NCI-H774 (cell line): ENCODE measurements at regions not wholly inside any gene's neighbourhood (a gene's known extent, or its start where the extent isn't known, plus 50 kb on each side); places are given as distances from the start of the nearest gene placed in this dataset.
A peak's percentile ranks its signal among the peaks of the same experiment; 100 is the strongest.

Source experiments
- DNase-seq: peaks from one replicate; lab custom pipeline; 2025; lab: John Stamatoyannopoulos, UW

GRCh38 chr1:239997160-239997514 is 94.5 kb upstream of the FMN2 start:
- no peak for DNase-seq

- DNase-seq = no peak
Observed at GRCh38 chr1:239997515-239998311, 94.0 kb upstream of the FMN2 start.

DNA sequence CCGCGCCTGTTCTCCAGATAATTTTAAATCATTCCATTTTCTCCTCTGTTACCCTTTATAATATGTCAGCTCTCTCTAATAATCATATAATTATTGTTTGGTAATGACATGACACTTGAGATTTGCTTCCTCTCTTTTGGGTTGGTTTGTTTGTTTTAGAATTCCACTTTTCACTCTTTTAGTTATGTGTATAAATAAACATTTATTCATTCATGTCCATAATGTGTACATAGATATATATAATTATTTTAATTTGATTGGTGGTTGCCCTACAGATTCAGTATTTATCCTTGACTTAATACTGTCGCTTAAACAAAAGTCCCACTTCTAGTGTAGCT is 93.4 kb upstream of the FMN2 start:
- DNase-seq = no peak

GRCh38 chr1:239999170-239999569 is 92.5 kb upstream of the FMN2 start:
- DNase-seq = peak; percentile 86

DNA sequence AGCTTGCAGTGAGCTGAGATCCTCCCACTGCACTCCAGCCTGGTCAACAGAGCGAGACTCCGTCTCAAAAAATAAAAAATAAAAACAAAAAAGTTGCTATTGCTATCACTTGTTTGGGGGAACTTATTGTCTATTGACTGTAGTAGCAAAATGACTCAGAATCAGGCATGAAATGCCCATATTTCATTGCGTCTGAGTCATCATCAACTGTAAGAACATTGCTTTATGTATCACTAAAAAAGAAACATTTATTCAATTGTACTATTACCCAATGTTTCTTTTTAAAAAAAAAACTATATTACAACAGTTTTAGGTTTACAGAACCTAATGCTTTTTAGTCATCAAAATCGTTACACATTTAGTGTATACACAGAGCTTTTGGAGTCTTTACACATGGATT is 91.0 kb upstream of the FMN2 start:
- no peak for DNase-seq

DNA sequence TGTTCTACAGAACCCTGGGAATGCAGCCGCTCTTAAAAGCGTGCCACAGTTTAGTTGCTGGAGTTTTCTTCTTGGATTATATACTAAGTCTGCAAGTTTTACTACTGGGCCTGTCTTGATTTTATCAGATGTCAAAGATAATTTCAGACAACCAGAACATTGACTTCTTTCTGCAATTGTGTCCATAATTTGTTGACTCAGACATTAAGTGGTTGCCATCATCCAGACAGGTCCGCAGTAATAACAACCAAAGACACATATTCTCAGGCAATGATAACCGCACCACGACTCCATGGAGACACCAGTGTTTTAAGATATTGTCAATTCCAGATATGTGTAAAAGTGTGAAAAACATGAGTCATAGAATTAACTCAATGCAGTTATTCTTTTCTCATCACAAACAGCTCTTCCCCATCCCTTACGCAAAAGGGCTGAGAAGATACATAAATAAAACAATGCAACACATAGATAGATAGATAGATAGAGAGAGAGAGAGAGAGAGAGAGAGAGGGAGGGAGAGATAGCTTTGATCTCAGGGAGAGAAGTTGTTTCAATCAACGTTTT is 90.4 kb upstream of the FMN2 start:
- DNase-seq = no peak

GRCh38 chr1:240004086-240004749 is 87.5 kb upstream of the FMN2 start:
- no peak for DNase-seq

- DNase-seq = no peak
Observed at GRCh38 chr1:240005997-240006650, 85.6 kb upstream of the FMN2 start.

DNA sequence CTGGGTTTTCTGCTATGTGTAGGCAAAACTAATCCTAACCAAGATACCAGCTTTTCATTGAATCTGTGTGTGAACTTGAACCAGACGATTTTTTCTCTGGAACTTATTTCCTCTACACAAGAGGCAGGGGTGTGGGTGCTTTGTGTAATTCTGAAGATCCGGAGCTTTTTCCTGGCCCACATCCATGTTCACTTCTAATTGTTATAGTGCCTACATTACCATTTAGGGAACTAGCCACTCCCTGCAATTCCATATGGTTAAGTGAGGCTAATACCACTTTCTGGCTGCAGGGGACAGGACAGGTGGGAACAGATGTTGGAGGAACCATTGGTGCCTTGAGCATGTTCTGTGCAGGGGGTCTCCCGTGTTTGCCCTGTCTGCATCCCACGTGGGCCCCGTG is 83.4 kb upstream of the FMN2 start:
- DNase-seq = no peak

DNA sequence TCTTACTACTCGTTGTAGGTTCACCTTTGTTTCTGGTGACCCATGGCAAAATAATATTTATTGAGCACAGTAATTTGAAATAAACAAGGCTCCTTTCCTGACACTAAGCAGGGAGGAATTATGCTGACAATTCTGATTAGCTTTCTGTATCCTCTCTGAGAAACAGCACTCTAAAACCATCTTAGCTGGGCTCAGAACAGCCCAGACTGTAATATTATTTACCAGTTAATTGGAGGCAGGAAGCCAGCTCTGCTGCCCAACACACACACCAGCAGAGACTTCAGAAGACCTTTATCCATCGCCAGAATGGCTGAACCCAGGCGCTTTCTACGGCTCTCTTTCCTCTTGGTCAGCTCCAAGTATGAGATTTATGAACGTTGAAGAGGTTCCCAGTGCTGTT is 77.6 kb upstream of the FMN2 start:
- DNase-seq = no peak

- DNase-seq = no peak
Observed at GRCh38 chr1:240018617-240019016, 73.1 kb upstream of the FMN2 start.

DNA sequence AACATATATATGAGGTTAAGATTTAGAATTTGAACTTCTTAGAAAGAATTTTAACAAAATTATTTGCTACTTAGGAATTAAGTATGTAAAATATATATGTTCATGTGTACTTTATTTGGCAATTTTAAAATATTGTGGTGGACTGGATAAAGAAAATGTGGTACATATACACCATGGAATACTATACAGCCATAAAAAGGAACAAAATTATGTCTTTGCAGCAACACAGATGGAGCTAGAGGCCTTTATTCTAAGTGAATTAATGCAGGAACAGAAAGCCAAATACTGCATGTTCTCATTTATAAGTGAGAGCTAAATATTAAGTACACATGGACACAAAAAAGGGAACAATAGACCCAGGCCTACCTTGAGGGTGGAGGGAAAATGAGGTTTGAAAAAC is 72.2 kb upstream of the FMN2 start:
- no peak for DNase-seq

DNA sequence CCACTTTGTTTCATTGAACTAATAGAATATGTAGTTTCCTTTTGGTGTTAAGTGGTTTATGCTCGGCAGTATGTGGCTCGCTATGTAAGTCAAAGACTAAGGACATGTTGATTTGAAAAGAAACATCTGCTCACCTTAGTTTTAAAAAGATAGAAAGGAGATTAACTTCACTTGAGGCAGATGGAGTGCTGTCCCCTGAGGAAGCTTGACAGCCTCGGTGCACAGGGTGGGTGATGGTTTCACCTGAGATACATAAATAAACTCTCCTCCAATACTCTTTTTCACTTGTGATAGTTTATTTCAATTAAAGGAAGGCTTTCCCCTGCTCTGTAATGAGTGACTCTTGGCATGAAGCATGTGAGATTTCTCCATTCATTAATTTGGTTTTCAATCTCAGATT is 70.8 kb upstream of the FMN2 start:
- DNase-seq = no peak

DNA sequence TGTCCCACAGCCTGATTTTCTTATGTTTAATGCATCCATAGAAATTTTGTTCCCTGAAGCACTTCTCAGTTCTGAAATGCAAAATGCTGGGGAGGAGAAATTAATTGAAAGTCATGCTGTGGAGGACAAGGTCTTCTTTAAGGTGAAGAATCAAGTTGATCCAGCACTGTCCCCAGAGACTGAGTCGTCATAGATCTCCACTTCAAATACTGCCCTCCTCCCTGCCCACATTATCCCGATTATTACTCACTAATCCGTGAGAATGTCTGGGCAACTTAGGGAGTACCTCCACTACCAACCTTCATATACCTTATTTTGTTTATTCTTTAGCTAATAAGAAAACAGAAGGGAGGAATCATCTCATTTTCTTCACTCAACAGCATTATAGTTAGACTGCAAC is 70.0 kb upstream of the FMN2 start:
- DNase-seq = no peak

GRCh38 chr1:240027059-240027462 is 64.6 kb upstream of the FMN2 start:
- DNase-seq = peak; percentile 57

- no peak for DNase-seq
Observed at GRCh38 chr1:240029418-240029817, 62.3 kb upstream of the FMN2 start.

DNA sequence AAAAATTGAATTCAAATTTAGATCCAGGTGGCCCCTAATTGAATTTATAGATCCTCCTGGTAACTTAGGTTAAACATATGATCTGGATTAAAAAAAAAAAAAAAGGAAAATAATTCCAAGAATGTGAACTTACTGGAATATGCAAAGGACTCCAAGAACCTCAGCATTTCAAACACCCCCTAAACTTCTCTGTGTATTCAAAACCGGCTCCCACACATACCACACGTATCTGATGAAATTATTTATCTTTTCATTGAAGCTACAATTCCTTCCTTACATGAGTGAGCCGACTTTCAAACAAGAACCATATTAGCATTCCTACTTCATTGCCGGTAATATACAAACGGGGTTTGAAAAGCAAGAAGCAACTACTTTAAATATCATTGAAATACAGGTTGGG is 61.4 kb upstream of the FMN2 start:
- DNase-seq = no peak

- DNase-seq = no peak
Observed at GRCh38 chr1:240031009-240031408, 60.7 kb upstream of the FMN2 start.

DNA sequence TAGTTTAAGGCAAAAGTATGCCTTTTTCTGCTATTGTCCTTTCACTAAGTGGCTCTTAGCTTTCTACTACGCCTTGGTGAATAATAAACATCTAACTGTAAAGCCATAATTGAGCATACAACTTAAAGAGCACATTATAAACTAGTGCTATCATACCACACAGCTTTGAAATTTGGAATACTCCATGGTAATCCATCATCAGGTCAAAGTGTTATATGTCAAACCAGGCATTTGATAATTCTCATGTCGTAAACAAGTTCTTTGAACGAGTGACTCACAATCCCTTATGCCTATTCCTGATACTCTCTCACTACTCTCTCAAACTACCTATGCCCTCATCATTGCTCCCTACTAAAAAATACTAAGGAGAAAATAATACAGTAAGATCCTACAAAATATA is 60.3 kb upstream of the FMN2 start:
- DNase-seq = no peak

DNA sequence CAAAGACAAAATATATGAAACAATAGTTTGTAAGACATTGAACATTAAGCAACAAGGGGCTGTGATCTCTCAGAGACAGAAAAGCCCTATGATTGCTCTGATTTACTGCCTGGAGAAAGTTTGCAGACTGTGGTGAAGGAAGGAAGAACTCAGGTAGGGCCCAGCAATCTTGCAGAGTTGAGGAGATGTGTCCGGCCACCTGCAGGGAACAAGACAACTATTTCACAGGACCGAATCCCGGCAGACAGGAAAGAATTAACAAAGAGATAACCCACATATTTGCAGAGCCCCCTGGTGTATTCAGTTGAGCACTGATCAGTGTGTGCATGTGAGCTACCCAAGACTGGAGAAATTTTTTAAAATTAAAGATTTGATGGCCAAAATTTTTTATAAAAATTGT is 58.3 kb upstream of the FMN2 start:
- no peak for DNase-seq

DNA sequence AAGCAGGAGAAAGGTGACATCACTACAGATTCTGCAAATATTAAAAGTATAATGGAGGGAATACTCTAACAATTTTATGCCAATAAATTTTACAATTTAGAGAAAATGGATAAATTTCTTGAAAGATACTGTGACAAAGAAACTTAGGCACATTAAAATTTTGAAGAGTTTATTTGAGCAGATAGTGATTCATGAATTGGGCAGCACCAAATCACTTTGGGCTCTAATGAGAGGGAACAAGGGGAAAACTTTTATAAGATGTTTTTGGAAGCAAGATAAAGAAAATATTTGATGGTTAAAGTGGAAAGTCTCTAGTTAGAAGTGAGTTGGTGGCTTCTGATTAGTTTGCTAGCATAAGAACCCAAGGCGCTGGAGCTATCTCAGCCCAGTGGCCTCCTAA is 55.2 kb upstream of the FMN2 start:
- DNase-seq = no peak
